CD4-positive, alpha-beta T cell treated with Interleukin-12 subunit alpha and Interleukin-12 subunit beta, for 1 hour (primary cell): ENCODE measurements at regions not wholly inside any gene's neighbourhood (a gene's known extent, or its start where the extent isn't known, plus 50 kb on each side); places are given as distances from the start of the nearest gene placed in this dataset.

Experiments
- DNase-seq: peaks from one replicate; pipeline ENCODE4 v3.0.0-alpha.2; 2020

- DNase-seq: no peak
These were observed 494.0 kb upstream of the FAT3 start for GRCh38 chr11:91730620-91731019.

GRCh38 chr11:91730057-91730456, 494.6 kb upstream of the FAT3 start:
- no peak for DNase-seq

- DNase-seq: no peak
These were observed 507.4 kb upstream of the FAT3 start for GRCh38 chr11:91717169-91717568.

- no peak for DNase-seq
These were observed 516.8 kb upstream of the FAT3 start for GRCh38 chr11:91707652-91708482.

- DNase-seq: no peak
These were observed 521.6 kb upstream of the FAT3 start for GRCh38 chr11:91703042-91703441.

- no peak for DNase-seq
These were observed 523.8 kb upstream of the FAT3 start for GRCh38 chr11:91700854-91701253.

- DNase-seq: no peak
These were observed 525.8 kb upstream of the FAT3 start for GRCh38 chr11:91698845-91699244.

- DNase-seq: no peak
These were observed 530.3 kb upstream of the FAT3 start for GRCh38 chr11:91694331-91694730.

- DNase-seq: no peak
These were observed 532.7 kb upstream of the FAT3 start for GRCh38 chr11:91691872-91692271.

- no peak for DNase-seq
These were observed 535.9 kb upstream of the FAT3 start for GRCh38 chr11:91688672-91689071.

- DNase-seq: no peak
These were observed 537.9 kb upstream of the FAT3 start for GRCh38 chr11:91686700-91687099.

- no peak for DNase-seq
These were observed 538.3 kb upstream of the FAT3 start for GRCh38 chr11:91686281-91686680.

GRCh38 chr11:91673705-91674104, 550.9 kb upstream of the FAT3 start:
- DNase-seq: no peak

GRCh38 chr11:91664521-91664920, 560.1 kb upstream of the FAT3 start:
- DNase-seq: no peak

- DNase-seq: no peak
These were observed 564.6 kb upstream of the FAT3 start for GRCh38 chr11:91660036-91660435.

- no peak for DNase-seq
These were observed 569.9 kb upstream of the FAT3 start for GRCh38 chr11:91654686-91655085.

GRCh38 chr11:91653079-91653754, 571.4 kb upstream of the FAT3 start:
- no peak for DNase-seq

GRCh38 chr11:91650802-91651201, 573.8 kb upstream of the FAT3 start:
- no peak for DNase-seq

- no peak for DNase-seq
These were observed 583.5 kb upstream of the FAT3 start for GRCh38 chr11:91641153-91641552.

GRCh38 chr11:91639359-91639758, 585.3 kb upstream of the FAT3 start:
- no peak for DNase-seq

GRCh38 chr11:91630916-91631673, 593.5 kb upstream of the FAT3 start:
- DNase-seq: no peak

- no peak for DNase-seq
These were observed 599.1 kb upstream of the FAT3 start for GRCh38 chr11:91625495-91625894.

- DNase-seq: no peak
These were observed 600.6 kb upstream of the FAT3 start for GRCh38 chr11:91624021-91624420.

- DNase-seq: no peak
These were observed 615.9 kb upstream of the FAT3 start for GRCh38 chr11:91608677-91609076.
